ENCODE measurements at regions not wholly inside any gene's neighbourhood (a gene's known extent, or its start where the extent isn't known, plus 50 kb on each side); places are given as distances from the start of the nearest gene placed in this dataset.

DNA sequence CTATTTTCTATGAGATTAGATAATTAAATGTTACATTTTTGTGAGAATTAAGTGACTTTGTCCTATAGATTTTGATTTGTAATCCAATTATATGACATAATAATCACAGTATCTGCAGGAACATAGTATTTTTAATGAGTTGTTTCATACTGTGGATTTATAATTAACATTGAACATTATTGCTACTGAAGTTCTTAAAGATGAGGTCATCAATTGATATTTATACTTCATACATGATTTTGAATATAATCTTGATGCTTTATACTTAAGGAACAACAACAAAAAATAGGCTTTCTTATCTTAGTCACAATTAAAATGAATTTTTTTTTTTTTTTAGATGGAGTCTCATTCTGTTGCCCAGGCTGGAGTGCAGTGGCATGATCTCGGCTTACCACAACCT lies 846.6 kb downstream of the SI start:
- no peak for TF ChIP-seq EZH2phosphoT487 (IDR thresholded peaks at IDR 0.05; ENCODE audit: borderline replicate concordance, low read length)
- TF ChIP-seq, protein P1, sequence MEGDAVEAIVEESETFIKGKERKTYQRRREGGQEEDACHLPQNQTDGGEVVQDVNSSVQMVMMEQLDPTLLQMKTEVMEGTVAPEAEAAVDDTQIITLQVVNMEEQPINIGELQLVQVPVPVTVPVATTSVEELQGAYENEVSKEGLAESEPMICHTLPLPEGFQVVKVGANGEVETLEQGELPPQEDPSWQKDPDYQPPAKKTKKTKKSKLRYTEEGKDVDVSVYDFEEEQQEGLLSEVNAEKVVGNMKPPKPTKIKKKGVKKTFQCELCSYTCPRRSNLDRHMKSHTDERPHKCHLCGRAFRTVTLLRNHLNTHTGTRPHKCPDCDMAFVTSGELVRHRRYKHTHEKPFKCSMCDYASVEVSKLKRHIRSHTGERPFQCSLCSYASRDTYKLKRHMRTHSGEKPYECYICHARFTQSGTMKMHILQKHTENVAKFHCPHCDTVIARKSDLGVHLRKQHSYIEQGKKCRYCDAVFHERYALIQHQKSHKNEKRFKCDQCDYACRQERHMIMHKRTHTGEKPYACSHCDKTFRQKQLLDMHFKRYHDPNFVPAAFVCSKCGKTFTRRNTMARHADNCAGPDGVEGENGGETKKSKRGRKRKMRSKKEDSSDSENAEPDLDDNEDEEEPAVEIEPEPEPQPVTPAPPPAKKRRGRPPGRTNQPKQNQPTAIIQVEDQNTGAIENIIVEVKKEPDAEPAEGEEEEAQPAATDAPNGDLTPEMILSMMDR (IDR thresholded peaks at IDR 0.05; ENCODE audit: low read depth, low read length, poor library complexity, severe bottlenecking), result no peak

All from DOHH2 (cell line).